CD4-positive, CD25-positive, alpha-beta regulatory T cell (primary cell): ENCODE measurements at regions not wholly inside any gene's neighbourhood (a gene's known extent, or its start where the extent isn't known, plus 50 kb on each side); places are given as distances from the start of the nearest gene placed in this dataset.

Experiments
- ATAC-seq, 2 donors: fragments of 150-1000 bp; cut with Tn5 transposase; one replicate each; pipeline ENCODE4 v1.10.0; 2021; ENCODE audit warnings: low read depth in 2 of 2, moderate number of reproducible peaks in 2 of 2, moderate library complexity in 1 of 2
- DNase-seq, 3 donors: peaks; one replicate each; pipeline versions ENCODE4 v3.0.0 to v3.0.0-alpha.2; 2012 to 2022; ENCODE audit warnings: mixed read lengths in 1 of 3
- H3K27ac ChIP-seq: one replicate; pipeline ENCODE4 v1.7.0; 2013; ENCODE audit warnings: mild to moderate bottlenecking, low read length; ENCODE audit not compliant: insufficient read depth, poor library complexity, severe bottlenecking
- H3K27me3 ChIP-seq: one replicate; pipeline ENCODE4 v1.7.0; 2013; ENCODE audit warnings: low read length; ENCODE audit not compliant: control insufficient read depth, insufficient read depth
- H3K36me3 ChIP-seq: one replicate; pipeline ENCODE4 v1.7.0; 2013; ENCODE audit warnings: mild to moderate bottlenecking, low read length, moderate library complexity; ENCODE audit not compliant: control insufficient read depth, insufficient read depth
- H3K4me1 ChIP-seq: 2 replicates; pipeline ENCODE4 v1.7.0; 2013; ENCODE audit warnings: mild to moderate bottlenecking, low read length; ENCODE audit not compliant: insufficient read depth, control insufficient read depth, poor library complexity, severe bottlenecking
- H3K4me3 ChIP-seq: one replicate; pipeline ENCODE4 v1.7.0; 2013; ENCODE audit warnings: low read depth, mild to moderate bottlenecking, low read length, moderate library complexity
- H3K9me3 ChIP-seq, 2 experiments: 1 replicate in 1 of 2; 2 replicates in 1 of 2; pipeline ENCODE4 v1.7.0; 2013; ENCODE audit warnings: low read length in 2 of 2, mild to moderate bottlenecking in 1 of 2, moderate library complexity in 1 of 2; ENCODE audit not compliant: control insufficient read depth in 2 of 2
- H3K27ac Mint-ChIP-seq, 3 donors: one replicate each; pipeline ENCODE4 v1.8.0; 2020 to 2022; ENCODE audit warnings: mild to moderate bottlenecking in 3 of 3, mixed read lengths in 3 of 3, moderate library complexity in 2 of 3
- H3K27me3 Mint-ChIP-seq: one replicate; pipeline ENCODE4 v1.8.0; 2022; ENCODE audit warnings: mild to moderate bottlenecking, mixed read lengths
- H3K36me3 Mint-ChIP-seq: one replicate; pipeline ENCODE4 v1.8.0; 2020; ENCODE audit warnings: mixed read lengths
- H3K4me1 Mint-ChIP-seq, 4 donors: one replicate each; pipeline ENCODE4 v1.8.0; 2020 to 2022; ENCODE audit warnings: mixed read lengths in 4 of 4, mild to moderate bottlenecking in 1 of 4
- H3K4me3 Mint-ChIP-seq, 4 donors: one replicate each; pipeline ENCODE4 v1.8.0; 2020 to 2022; ENCODE audit warnings: mild to moderate bottlenecking in 4 of 4, mixed read lengths in 4 of 4, moderate library complexity in 3 of 4
- H3K9me3 Mint-ChIP-seq, 7 donors: one replicate each; pipeline ENCODE4 v1.8.0; 2020 to 2022; ENCODE audit warnings: mixed read lengths in 7 of 7, mild to moderate bottlenecking in 3 of 7, moderate library complexity in 2 of 7

DNA sequence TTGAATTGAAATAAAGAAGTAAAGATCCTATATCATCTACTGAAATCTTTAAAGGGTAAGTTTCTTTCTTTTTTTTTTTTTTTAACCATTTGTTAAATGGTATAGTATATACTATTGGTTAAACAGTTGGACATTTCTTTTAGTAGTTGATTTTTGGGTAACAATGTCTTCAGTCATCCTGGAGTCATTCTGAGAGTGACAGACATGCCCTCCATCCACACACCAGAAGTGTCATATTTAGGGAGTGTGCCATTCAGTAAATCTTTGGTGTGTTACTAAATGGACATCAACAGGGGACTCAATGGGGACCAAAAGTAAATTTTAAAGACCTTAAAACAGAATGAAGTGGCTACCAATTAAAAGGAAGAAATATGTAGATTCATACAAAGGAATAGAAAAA lies 50.8 kb upstream of the SLC39A10 start:
- Histone ChIP-seq H3K9me3 (no peaks in the 10 kb centered on the region), H3K36me3 (peaks cover 2% of the 10 kb centered on the region), H3K27ac (no peak overlapping the region), H3K4me1 (no peaks in the 10 kb centered on the region), H3K27me3 (no peaks in the 10 kb centered on the region), H3K4me3 (no peak overlapping the region)
- DNase-seq (no peak), ATAC-seq (no peak)
- Mint-ChIP-seq H3K27ac (no peak overlapping the region), H3K9me3 (peaks cover 0 to 2% (median 0%) of the 10 kb centered on the region in 7 donors), H3K36me3 (no peaks in the 10 kb centered on the region), H3K4me3 (no peak overlapping the region), H3K27me3 (no peaks in the 10 kb centered on the region), H3K4me1 (peaks cover 0 to 33% (median 12%) of the 10 kb centered on the region in 4 donors)

DNA sequence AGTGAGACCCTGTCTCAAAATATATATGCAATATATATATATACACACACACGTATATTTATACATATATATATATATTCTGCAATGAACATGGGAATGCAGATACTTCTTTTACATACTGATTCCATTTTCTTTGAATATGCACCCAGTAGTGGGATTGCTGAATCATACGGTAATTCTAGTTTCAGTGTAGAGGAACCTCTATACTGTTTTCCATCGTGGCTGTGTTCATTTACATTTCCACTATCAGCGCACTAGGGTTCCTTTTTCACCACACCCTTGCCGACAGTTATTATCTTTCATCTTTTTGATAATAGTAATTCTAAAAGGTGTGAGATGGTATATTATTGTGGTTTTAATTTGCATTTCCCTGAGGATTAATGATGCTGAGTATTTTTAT lies 52.3 kb upstream of the SLC39A10 start:
- Histone ChIP-seq H3K36me3 (peaks cover 2% of the 10 kb centered on the region), H3K4me1 (no peaks in the 10 kb centered on the region), H3K27ac (no peak overlapping the region), H3K9me3 (no peaks in the 10 kb centered on the region), H3K27me3 (no peaks in the 10 kb centered on the region), H3K4me3 (no peak overlapping the region)
- Mint-ChIP-seq H3K4me1 (peaks cover 0 to 38% (median 17%) of the 10 kb centered on the region in 4 donors), H3K27ac (no peak overlapping the region), H3K36me3 (no peaks in the 10 kb centered on the region), H3K4me3 (peak overlapping the region in 1 of 4 donors; percentile 29), H3K27me3 (no peaks in the 10 kb centered on the region), H3K9me3 (peaks cover 0 to 2% (median 0%) of the 10 kb centered on the region in 7 donors)
- ATAC-seq: no peak
- no peak for DNase-seq

DNA sequence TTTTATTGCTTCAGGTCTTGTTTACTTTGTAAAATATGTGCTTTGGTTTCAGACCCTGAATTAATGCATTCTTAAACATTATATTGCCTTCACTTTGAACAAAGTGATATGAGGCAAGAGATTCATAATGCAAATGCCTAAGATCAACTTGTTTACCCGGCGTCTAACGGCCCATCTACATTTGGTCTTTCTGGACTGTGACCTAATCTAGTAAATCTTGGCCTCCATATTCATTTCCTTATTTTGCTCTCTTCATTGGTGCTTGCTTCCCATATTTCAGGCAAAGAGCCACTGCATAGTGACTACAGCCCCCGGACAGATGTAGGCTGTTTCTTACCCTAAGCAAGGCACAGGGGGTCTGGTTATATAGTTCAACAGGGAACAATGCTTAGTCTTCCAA lies 53.0 kb upstream of the SLC39A10 start:
- DNase-seq (no peak), ATAC-seq (no peak)
- no peak overlapping the region for H3K4me3 ChIP-seq
- H3K9me3 Mint-ChIP-seq: peaks cover 0 to 2% (median 0%) of the 10 kb centered on the region in 7 donors
- peaks cover 0 to 33% (median 17%) of the 10 kb centered on the region in 4 donors for H3K4me1 Mint-ChIP-seq
- no peak overlapping the region for H3K4me3 Mint-ChIP-seq
- peaks cover 2% of the 10 kb centered on the region for H3K36me3 ChIP-seq
- no peaks in the 10 kb centered on the region for H3K27me3 Mint-ChIP-seq
- no peak overlapping the region for H3K27ac ChIP-seq
- no peak overlapping the region for H3K27ac Mint-ChIP-seq
- H3K4me1 ChIP-seq: no peaks in the 10 kb centered on the region
- no peaks in the 10 kb centered on the region for H3K9me3 ChIP-seq
- H3K27me3 ChIP-seq: no peaks in the 10 kb centered on the region
- no peaks in the 10 kb centered on the region for H3K36me3 Mint-ChIP-seq

DNA sequence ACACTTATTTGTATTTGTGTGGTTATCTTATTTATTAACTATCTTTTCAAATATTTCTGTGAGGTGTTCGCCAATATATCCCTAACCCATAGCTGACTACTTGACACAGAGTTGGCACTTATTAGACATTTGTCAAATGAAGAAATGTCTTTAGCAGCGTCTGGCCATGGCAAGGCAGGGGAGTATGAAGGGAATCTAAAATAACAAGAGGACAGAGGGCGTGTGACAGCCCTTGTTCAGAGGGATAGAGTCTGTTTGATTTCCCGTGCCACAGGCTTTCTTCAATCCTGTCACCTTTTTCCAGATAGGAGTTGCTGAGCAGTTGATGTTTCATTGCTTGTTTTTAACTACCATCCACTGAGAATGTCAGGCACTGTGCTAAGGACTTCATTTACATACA lies 53.6 kb upstream of the SLC39A10 start:
- Histone ChIP-seq H3K9me3 (no peaks in the 10 kb centered on the region), H3K27me3 (no peaks in the 10 kb centered on the region), H3K27ac (no peak overlapping the region), H3K4me3 (no peak overlapping the region), H3K4me1 (no peaks in the 10 kb centered on the region), H3K36me3 (peaks cover 2% of the 10 kb centered on the region)
- H3K4me3 Mint-ChIP-seq: no peak overlapping the region
- H3K4me1 Mint-ChIP-seq: peaks cover 0 to 33% (median 18%) of the 10 kb centered on the region in 4 donors
- no peaks in the 10 kb centered on the region for H3K27me3 Mint-ChIP-seq
- ATAC-seq (no peak), DNase-seq (no peak)
- peaks cover 4% of the 10 kb centered on the region for H3K36me3 Mint-ChIP-seq
- H3K9me3 Mint-ChIP-seq: peaks cover 0 to 2% (median 0%) of the 10 kb centered on the region in 7 donors
- H3K27ac Mint-ChIP-seq: no peak overlapping the region

DNA sequence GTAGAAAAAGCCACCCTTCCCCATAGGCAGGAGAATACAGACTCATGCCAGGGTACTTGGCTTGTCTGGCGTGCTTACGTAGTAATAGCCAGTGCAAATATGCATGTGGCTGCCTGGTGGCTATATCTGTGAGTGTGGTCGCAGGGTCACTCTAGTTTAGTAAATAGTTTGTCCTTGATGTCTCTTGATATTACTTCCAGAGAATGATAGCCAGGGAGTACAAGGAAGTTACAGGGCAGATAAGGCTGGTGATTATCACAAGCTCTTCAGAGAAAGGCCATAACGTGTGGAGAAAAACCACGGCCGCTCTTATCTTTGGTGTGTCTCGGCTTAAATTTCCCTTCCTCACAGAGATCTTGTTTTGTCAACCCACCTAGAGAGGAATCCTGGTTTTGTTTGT lies 54.3 kb upstream of the SLC39A10 start:
- no peak overlapping the region for H3K27ac ChIP-seq
- DNase-seq (no peak), ATAC-seq (no peak)
- no peaks in the 10 kb centered on the region for H3K4me1 ChIP-seq
- H3K36me3 ChIP-seq: peaks cover 2% of the 10 kb centered on the region
- peaks cover 0 to 2% (median 0%) of the 10 kb centered on the region in 7 donors for H3K9me3 Mint-ChIP-seq
- H3K9me3 ChIP-seq: no peaks in the 10 kb centered on the region
- H3K4me3 ChIP-seq: no peak overlapping the region
- peaks cover 4% of the 10 kb centered on the region for H3K36me3 Mint-ChIP-seq
- no peaks in the 10 kb centered on the region for H3K27me3 ChIP-seq
- H3K4me3 Mint-ChIP-seq: no peak overlapping the region
- H3K4me1 Mint-ChIP-seq: peaks cover 0 to 33% (median 18%) of the 10 kb centered on the region in 4 donors
- no peaks in the 10 kb centered on the region for H3K27me3 Mint-ChIP-seq
- no peak overlapping the region for H3K27ac Mint-ChIP-seq

DNA sequence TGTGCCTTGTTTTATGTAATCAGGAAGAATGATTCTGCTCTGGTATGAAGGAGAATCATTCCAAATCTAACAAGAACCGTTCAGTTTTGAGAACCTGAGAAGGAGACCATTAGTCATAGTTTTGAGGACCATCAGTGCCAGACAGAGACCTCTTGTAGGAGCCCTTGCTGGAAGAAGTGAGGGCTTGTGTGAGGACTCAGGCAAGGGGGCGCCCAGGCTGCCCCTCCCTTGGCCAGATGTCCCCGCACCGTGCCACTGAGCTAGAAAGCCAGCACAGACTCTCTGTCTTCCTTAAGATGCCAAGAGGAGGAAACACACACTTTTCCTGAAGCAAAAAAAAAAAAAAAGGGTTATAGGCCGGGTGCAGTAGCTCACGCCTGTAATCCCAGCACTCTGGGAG lies 55.7 kb upstream of the SLC39A10 start:
- no peak for DNase-seq
- Mint-ChIP-seq H3K27me3 (no peaks in the 10 kb centered on the region), H3K9me3 (peaks cover 0 to 2% (median 0%) of the 10 kb centered on the region in 7 donors), H3K36me3 (peaks cover 4% of the 10 kb centered on the region), H3K27ac (peak overlapping the region in 2 of 3 donors; percentile 42 to 79), H3K4me1 (peaks cover 0 to 26% (median 18%) of the 10 kb centered on the region in 4 donors), H3K4me3 (no peak overlapping the region)
- Histone ChIP-seq H3K27me3 (no peaks in the 10 kb centered on the region), H3K27ac (no peak overlapping the region), H3K4me3 (no peak overlapping the region), H3K9me3 (no peaks in the 10 kb centered on the region), H3K36me3 (peaks cover 2% of the 10 kb centered on the region), H3K4me1 (no peaks in the 10 kb centered on the region)
- no peak for ATAC-seq

DNA sequence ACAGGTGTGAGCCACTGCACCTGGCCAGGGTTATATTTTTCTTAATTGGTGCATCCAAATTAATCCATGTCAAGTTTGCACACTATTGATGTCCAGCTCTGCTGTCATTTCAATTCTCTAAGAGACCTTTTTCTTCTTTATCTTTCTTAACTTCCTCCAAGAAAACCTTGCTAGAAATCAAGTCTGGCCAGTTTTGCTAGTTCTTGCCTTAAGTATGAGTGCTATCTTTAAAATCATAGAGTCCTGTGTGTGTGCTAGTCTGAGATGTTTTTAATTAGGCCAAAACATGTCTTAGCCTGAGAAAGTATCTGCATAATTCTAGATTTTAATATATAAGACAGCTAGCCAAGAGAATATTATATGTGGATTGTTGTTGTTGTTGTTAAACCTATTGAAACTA lies 56.2 kb upstream of the SLC39A10 start:
- Histone ChIP-seq H3K9me3 (no peaks in the 10 kb centered on the region), H3K4me1 (no peaks in the 10 kb centered on the region), H3K36me3 (peaks cover under 1% of the 10 kb centered on the region), H3K4me3 (no peak overlapping the region), H3K27me3 (no peaks in the 10 kb centered on the region), H3K27ac (no peak overlapping the region)
- ATAC-seq: no peak
- Mint-ChIP-seq H3K9me3 (peaks cover 0 to 2% (median 0%) of the 10 kb centered on the region in 7 donors), H3K27me3 (no peaks in the 10 kb centered on the region), H3K4me3 (no peak overlapping the region), H3K36me3 (peaks cover 4% of the 10 kb centered on the region), H3K4me1 (peaks cover 0 to 22% (median 18%) of the 10 kb centered on the region in 4 donors), H3K27ac (peak overlapping the region in 1 of 3 donors; percentile 42)
- no peak for DNase-seq

DNA sequence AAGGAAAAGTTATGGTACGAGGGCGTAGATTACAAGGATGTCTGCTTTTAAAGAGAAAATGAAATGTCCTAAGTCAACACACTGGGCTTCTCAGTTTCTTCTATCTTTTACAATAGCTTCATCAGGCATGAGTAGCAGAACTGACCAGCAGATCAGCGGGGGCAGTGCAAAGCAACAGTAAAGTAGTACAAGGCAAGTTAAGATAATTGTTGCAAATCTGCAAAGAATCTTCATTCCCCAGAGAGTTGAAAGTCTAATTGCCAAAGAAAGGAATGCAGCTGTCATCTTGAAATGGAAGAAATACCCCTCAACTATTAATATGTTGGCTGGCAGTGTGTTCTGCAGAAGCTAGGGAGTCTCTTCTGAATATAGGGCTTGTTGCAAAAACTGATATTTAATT lies 60.2 kb upstream of the SLC39A10 start:
- H3K4me1 Mint-ChIP-seq: peaks cover 12 to 27% (median 19%) of the 10 kb centered on the region in 4 donors
- peaks cover 10% of the 10 kb centered on the region for H3K36me3 Mint-ChIP-seq
- Histone ChIP-seq H3K4me3 (no peak overlapping the region), H3K9me3 (no peaks in the 10 kb centered on the region), H3K4me1 (no peaks in the 10 kb centered on the region), H3K27ac (no peak overlapping the region), H3K36me3 (no peaks in the 10 kb centered on the region), H3K27me3 (no peaks in the 10 kb centered on the region)
- no peaks in the 10 kb centered on the region for H3K27me3 Mint-ChIP-seq
- no peak overlapping the region for H3K4me3 Mint-ChIP-seq
- DNase-seq: no peak
- H3K9me3 Mint-ChIP-seq: peaks cover 0 to 7% (median 4%) of the 10 kb centered on the region in 7 donors
- no peak overlapping the region for H3K27ac Mint-ChIP-seq
- no peak for ATAC-seq
